Cerebellar cortex (tissue), 1 donor: ENCODE measurements at regions not wholly inside any gene's neighbourhood (a gene's known extent, or its start where the extent isn't known, plus 50 kb on each side); places are given as distances from the start of the nearest gene placed in this dataset.

ENCODE experiments used
- DNase-seq: peaks from one replicate; pipeline ENCODE4 v3.0.0-alpha.2; 2015; ENCODE audit warnings: low spot score

DNA sequence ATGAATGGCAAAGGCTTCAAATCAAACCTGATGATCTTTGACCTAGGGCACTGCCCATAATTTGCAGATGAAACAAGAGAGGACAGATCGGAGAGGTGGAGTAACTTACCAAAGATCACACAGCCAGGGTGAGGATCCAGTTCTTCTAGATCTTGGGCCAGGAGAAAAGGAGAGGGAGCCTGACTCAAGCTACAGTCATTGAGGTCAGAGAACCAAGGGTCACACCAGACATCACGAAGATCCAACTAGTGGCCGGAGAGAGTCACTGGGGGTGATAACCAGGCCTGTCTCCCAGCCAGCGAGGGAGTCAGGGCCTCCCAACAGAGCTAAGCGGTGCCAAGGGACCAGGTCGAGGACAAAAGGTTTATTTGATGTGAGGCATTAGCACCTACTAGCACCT is 115.0 kb downstream of the RIPK4 start:
- no peak for DNase-seq

GRCh38 chr21:41651406-41651805 is 115.4 kb downstream of the RIPK4 start:
- no peak for DNase-seq

- DNase-seq, result no peak
Observed at GRCh38 chr21:41650526-41651145, 116.2 kb downstream of the RIPK4 start.

DNA sequence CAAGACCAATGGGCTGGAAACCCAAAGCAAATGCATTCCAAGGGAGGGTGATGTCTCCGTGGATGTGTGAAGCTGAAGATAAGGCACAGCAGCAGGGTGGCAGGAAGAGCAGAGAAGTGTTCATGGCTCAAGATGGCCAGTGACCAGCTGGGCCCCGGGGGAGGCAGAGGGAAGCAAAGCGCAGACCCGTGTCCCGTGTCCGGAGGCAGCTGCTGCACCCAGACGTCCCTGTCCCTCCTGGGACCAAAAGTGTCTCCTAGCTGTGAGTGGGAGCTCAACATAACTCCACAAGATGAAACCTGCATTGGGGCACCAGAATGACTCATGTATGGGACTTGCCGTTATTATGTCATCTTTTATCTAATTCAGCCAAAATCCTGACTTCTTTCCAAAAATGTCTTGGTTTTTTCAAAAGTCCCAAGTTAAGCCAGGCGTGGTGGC is 118.2 kb downstream of the RIPK4 start:
- no peak for DNase-seq

DNA sequence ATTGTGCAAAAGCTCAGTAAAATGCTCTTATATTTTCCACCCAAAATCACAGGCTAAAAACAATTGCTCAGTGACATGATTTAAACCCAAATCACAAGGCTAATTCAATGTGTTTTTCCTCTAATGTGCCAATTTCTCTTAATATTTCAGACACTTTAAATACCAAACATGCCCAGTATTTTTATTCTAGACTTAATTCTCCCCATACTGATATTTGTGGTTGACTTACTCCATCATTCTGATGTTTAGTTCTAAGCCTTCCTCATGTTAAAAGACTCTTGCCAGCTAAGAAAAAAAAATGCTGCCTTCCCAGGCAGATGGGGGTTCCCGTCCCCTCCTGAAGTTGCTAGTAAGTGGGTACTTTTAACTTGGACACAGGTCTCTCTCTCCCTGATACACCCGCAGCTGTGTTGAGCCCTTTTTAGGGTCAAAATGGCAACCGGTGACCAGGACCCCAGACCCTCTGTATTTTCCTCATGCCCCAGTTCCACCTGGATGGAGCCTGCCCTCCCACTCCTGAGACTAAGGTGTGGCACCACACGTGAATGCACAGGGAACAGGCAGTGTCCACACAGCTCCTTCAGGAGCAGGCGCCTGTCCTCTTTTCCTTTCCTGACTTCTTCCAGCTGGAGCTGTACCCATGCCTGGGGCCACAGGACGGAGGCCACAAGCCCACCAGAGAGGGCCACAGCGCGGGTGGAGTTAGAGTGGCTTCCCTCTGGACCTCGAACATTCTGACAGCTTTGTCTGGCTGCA is 118.9 kb downstream of the RIPK4 start:
- no peak for DNase-seq

DNA sequence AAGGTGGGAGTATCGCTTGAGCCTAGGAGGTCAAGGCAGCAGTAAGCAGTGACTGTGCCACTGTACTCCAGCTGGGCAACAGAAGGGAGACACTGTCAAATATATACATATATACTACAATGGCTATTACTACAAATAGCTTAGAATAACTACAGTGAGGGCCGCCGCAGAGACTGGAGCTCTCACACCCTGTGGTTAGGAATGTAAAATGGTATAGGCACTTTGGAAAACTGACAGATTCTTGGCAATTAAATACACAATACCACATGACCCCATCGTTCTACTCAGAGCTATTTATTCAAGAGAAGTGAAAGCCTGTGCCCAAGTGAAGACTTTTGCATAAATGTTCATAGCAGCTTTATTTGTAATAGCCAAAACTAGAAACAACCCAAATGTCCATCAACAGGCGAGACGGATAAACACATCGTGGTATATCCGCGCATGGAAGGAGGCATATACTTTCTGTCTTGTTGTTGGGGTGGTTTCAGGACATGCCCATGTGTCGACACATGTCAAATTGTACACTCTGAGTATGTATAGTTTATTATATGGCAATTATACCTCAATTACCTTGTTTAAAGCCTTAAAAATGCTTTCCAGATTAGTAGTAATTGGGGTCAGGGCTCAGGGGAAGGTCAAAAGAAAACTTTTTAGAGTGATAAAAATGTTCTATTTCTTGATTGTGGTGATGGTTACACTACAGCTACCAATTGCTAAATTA is 123.4 kb downstream of the RIPK4 start:
- DNase-seq, result no peak

DNA sequence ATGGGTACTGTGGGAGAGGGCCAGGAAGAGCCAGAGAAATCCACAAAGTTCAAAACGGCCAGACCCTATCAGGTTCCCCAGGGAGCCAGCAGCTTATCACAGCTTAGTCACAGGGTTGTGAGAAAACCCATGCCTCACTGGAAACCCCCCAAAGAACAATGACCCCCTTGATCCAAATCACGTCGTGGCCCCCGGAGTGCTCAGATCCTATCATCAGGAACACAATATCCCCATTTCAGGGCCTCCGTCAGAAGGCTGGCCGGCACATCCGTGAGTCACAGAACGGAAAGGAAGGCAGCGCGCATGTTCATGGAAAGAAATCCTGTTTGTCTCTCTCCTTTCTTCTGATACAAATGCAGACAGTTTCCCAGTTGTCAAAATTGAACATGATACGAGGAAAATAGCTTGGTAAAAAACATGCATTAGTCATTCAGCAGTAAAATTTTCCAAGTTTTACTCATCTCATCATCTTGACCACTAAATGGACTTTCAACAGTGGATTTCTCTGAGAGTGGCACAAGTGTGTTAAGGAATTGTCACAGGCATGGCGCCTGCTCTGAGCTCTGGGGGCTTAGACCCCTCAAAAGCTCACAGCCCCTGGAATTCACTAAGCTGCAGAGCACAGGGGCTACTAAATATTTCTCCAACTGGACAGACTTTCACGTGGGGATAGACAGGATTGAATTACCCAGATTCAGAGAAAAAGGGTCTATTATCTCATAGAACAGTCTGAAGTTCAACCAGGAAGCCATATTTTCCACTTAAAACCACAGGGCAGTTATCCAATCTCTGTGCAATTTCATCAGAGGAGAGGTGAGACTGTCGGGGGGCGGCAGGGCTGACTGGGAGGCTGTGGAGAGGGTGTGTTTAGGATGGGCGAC is 124.8 kb downstream of the RIPK4 start:
- no peak for DNase-seq

DNA sequence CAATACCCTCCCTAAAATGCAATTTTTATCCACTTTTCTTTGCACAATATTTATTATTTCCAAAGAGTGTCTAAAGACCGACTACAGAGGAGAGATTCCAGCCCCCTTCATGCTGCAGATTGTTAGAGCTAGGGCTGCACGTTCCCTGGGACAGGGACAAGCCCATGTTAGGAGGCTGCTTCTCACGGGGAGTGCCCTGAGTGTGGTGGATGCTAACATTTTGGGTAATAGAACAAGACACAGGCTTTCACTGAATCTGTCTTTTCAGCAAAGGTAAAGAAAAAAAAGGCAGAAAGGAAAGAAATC is 125.4 kb downstream of the RIPK4 start:
- no peak for DNase-seq

GRCh38 chr21:41640748-41641509 is 125.9 kb downstream of the RIPK4 start:
- DNase-seq, result no peak

- DNase-seq, result no peak
Observed at GRCh38 chr21:41639766-41640165, 127.1 kb downstream of the RIPK4 start.

DNA sequence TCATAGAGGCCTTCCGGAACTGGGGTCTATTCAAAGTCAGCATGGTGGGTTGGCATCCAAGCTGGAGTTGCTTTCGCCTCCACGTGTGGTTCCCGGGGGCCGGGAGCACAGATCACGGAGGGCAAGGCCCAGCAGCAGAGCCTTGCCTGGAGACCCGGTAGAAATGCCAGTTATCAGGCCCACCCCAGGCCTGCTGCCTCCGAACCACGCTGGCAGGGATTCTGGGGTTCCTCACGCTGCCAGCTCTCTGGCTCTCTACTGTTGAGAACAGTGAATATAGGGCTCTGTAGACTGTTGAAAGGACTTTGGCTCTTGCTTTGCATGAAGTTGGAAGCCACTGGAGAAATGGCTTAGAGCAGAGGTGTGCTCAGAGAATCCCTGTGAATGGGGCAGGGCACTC is 127.5 kb downstream of the RIPK4 start:
- DNase-seq, result no peak

DNA sequence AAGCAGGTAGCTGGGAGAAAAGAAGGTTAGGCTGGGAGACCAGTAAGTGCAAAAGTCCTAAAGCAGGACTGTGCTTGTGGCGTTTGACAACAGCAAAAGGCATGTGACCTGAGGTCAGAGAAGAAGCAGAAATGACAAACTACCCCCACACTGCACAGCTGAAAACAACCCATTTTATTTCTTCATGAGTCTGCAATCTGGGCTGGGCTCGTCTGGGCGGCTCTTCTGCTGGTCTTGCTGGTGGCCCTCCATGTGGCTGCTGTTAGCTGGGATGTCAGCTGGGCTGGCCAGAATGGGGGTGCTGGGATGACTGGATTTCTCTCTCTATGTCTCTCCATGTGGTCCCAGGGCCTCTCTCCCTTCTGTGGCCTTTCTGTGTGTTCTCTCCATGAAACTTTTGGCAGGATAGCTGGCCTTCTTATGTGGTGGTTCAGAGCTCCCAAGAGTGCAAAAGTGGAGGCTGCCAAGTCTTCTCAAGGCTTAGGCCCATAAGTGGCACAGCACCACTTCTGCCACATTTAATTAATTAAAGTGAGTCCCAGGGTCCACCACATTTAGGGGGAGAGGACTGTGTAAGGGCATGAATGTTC is 128.6 kb downstream of the RIPK4 start:
- no peak for DNase-seq

DNA sequence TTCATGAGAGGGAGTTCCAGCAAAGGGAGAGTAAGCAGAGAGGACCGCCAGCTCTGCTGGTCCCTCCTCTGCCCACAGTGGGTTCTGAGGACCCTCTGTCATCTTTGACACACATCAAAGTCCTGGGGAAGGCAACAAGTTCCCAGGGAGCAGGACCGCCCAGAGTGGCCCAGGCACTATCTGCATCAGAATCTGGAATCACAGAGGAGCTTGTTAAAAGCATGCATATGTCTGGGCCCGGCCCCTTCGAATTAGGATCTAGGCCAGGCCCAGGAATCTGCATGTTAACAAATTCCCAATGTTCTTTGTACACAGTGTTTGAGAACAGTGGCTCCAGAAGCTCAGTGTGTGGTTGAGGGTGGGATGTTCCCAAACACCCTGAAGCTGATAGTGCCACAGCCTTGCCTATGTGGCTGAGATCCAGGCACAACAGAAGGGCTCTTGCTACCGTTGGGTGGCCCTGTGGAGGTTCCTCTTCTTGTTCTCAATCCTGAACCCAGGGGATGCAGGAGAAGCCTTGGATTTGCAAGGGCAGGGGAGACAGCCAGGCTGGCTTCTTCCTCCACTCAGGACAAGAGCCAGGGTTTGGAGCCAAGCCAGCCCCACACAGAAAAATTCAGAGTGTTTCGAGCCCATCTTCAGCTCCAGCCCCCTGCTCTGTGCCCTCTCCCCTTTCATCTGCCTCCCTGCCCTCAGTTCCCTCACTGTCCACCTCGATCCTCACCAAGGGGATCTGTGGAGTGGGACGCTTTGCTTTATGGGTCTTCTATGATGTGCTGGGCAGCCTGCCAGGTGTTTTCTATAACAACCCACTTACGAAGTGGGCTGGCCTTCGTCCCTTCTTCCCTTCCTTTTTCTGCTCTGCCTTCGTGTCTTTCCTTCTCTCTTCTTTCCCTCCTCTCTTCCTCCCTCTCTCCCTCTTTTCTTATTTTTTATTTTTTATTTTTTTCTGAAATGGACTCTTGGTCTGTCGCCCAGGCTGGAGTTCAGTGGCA is 129.0 kb upstream of the TMPRSS2 start:
- DNase-seq, result no peak

- no peak for DNase-seq
Observed at GRCh38 chr21:41635874-41636273, 127.9 kb upstream of the TMPRSS2 start.

GRCh38 chr21:41634858-41635257 is 126.9 kb upstream of the TMPRSS2 start:
- no peak for DNase-seq

DNA sequence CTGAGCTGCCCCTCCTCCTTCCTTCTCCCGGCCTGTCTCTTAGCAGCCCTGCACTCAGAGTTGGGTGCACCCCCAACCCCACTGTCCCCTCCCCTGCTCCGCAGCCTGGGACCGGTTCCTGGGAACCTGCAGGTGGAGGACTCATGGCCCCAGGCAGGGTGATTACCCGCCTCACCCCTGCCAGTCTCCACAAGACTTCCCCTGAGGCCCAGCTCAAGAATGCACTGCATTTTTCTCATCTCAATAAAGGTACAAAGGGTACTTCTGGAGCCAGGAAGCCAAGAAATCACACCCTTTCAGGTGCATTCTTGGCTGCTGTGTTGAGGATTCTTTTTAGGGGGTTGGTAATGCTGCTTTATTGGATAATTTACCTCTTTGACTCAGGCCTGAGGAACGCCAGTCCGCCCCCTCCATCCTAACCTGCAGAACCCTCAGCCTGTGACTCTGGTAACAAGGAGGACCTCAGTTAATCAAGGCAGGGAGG is 126.3 kb upstream of the TMPRSS2 start:
- DNase-seq, result no peak

DNA sequence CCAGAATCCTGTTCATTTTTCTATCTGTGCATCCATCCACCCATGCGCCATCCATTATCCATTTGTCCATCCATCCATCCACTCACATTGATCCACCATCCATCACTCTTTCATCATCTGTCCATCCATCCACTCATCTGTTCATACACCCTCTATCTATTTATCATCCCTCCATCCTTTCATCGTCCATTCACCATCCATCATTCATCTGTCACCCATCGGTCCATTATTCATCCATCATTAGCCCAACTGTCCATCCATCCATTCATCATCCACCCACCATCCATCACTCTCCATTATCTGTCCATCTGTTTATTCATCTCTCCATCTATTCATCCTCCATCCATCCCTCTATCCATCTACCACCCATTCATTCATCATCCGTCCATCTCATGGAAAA is 125.7 kb upstream of the TMPRSS2 start:
- DNase-seq, result no peak

GRCh38 chr21:41632748-41633475 is 125.0 kb upstream of the TMPRSS2 start:
- DNase-seq, result no peak
